HEK293 (cell line): ENCODE measurements at regions not wholly inside any gene's neighbourhood (a gene's known extent, or its start where the extent isn't known, plus 50 kb on each side); places are given as distances from the start of the nearest gene placed in this dataset.

ENCODE experiments used
- CTCF ChIA-PET: fragments of 350-600 bp; formaldehyde crosslinking; extraction: SDS; loops from one replicate; lab custom pipeline; 2021; ENCODE audit warnings: antibody characterized with exemption; lab: Yijun Ruan, JAX
- POLR2A ChIA-PET: fragments of 300-600 bp; formaldehyde crosslinking; extraction: SDS; loops from one replicate; lab custom pipeline; 2020; ENCODE audit warnings: antibody characterized with exemption, inconsistent platforms; lab: Yijun Ruan, JAX
- H3K27ac ChIP-seq: fragments of 200-500 bp; sonication (Bioruptor generic); 2 replicates; pipeline ENCODE4 v1.5.1; 2014; ENCODE audit warnings: low read depth, low read length, control low read depth, inconsistent platforms; ENCODE audit errors: extremely low read depth
- H3K36me3 ChIP-seq, 2 experiments: fragments of 200-500 bp in 1 of 2; sonication (Bioruptor generic) in 1 of 2; 1 replicate in 1 of 2; 2 replicates in 1 of 2; pipeline ENCODE4 v1.5.1; 2014 to 2017; ENCODE audit warnings: inconsistent platforms in 2 of 2, low read length in 2 of 2; ENCODE audit not compliant: control insufficient read depth in 2 of 2, insufficient read depth in 1 of 2
- H3K4me1 ChIP-seq: fragments of 200-500 bp; sonication (Bioruptor generic); 2 replicates; pipeline ENCODE4 v1.5.1; 2014; ENCODE audit warnings: mild to moderate bottlenecking, low read length, inconsistent platforms; ENCODE audit not compliant: control insufficient read depth, insufficient read depth
- H3K4me3 ChIP-seq: 2 replicates; pipeline ENCODE4 v1.5.1; 2011; ENCODE audit warnings: low read depth, mild to moderate bottlenecking, control low read depth, low read length, moderate library complexity
- H3K9me3 ChIP-seq: fragments of 200-500 bp; sonication (Bioruptor generic); 2 replicates; pipeline ENCODE4 v1.5.1; 2014; ENCODE audit warnings: low read depth, low read length, inconsistent platforms; ENCODE audit not compliant: control insufficient read depth, insufficient read depth
- BCL6B ChIP-seq: fragments of 450-650 bp; formaldehyde crosslinking; IDR thresholded peaks from 2 replicates; pipeline ENCODE4 v1.5.1; 2017; ENCODE audit warnings: missing biosample characterization, missing genetic modification characterization
- GLIS2 ChIP-seq: fragments of 450-650 bp; formaldehyde crosslinking; IDR thresholded peaks from 2 replicates; pipeline ENCODE4 v1.5.1; 2016; ENCODE audit warnings: missing biosample characterization, missing genetic modification characterization
- IKZF3 ChIP-seq: fragments of 450-650 bp; IDR thresholded peaks from 2 replicates; pipeline ENCODE4 v1.5.0; 2018; ENCODE audit warnings: missing biosample characterization, mild to moderate bottlenecking, missing genetic modification characterization, moderate library complexity
- KLF16 ChIP-seq: fragments of 450-650 bp; formaldehyde crosslinking; IDR thresholded peaks from 2 replicates; pipeline ENCODE4 v1.5.1; 2017; ENCODE audit warnings: missing biosample characterization, missing genetic modification characterization
- OSR2 ChIP-seq: fragments of 450-650 bp; formaldehyde crosslinking; IDR thresholded peaks from 2 replicates; pipeline ENCODE4 v1.5.1; 2016; ENCODE audit warnings: missing biosample characterization, missing genetic modification characterization
- ZFP3 ChIP-seq: fragments of 450-650 bp; formaldehyde crosslinking; IDR thresholded peaks from 2 replicates; pipeline ENCODE4 v1.5.1; 2016; ENCODE audit warnings: low read depth, missing biosample characterization, missing genetic modification characterization
- ZNF174 ChIP-seq: fragments of 450-650 bp; formaldehyde crosslinking; IDR thresholded peaks from 2 replicates; pipeline ENCODE4 v1.5.0; 2017; ENCODE audit warnings: missing biosample characterization, mild to moderate bottlenecking, missing genetic modification characterization
- ZNF302 ChIP-seq: fragments of 450-650 bp; formaldehyde crosslinking; IDR thresholded peaks from 2 replicates; pipeline ENCODE4 v1.5.1; 2016; ENCODE audit warnings: missing biosample characterization, missing genetic modification characterization, low read depth
- ZNF324 ChIP-seq: fragments of 450-650 bp; formaldehyde crosslinking; IDR thresholded peaks from 2 replicates; pipeline ENCODE4 v1.5.1; 2016; ENCODE audit warnings: missing biosample characterization, missing genetic modification characterization
- ZNF362 ChIP-seq: fragments of 450-650 bp; formaldehyde crosslinking; IDR thresholded peaks from 2 replicates; pipeline ENCODE4 v1.5.1; 2016; ENCODE audit warnings: missing biosample characterization, missing genetic modification characterization
- ZNF549 ChIP-seq: fragments of 450-650 bp; IDR thresholded peaks from 2 replicates; pipeline ENCODE4 v1.5.1; 2018; ENCODE audit warnings: missing biosample characterization, missing genetic modification characterization, mild to moderate bottlenecking, inconsistent platforms, moderate library complexity
- ZNF677 ChIP-seq: fragments of 450-650 bp; IDR thresholded peaks from 2 replicates; pipeline ENCODE4 v1.5.0; 2018; ENCODE audit warnings: missing biosample characterization, mild to moderate bottlenecking, missing genetic modification characterization, moderate library complexity
- ZNF76 ChIP-seq: fragments of 450-650 bp; formaldehyde crosslinking; IDR thresholded peaks from 2 replicates; pipeline ENCODE4; 2016; ENCODE audit warnings: low read depth, missing biosample characterization, missing genetic modification characterization, borderline replicate concordance
- ZNF768 ChIP-seq: fragments of 450-650 bp; formaldehyde crosslinking; IDR thresholded peaks from 2 replicates; pipeline ENCODE4 v1.5.1; 2018; ENCODE audit warnings: missing biosample characterization, mild to moderate bottlenecking, missing genetic modification characterization
- ZNF785 ChIP-seq: fragments of 450-650 bp; formaldehyde crosslinking; IDR thresholded peaks from 2 replicates; pipeline ENCODE4 v1.5.1; 2016; ENCODE audit warnings: missing biosample characterization, missing genetic modification characterization
- TF ChIP-seq, protein P1 (sequence below): fragments of 450-650 bp; formaldehyde crosslinking; IDR thresholded peaks from 2 replicates; pipeline ENCODE4 v1.5.1; 2016; ENCODE audit warnings: missing biosample characterization, missing genetic modification characterization
- TF ChIP-seq, protein P2 (sequence below): fragments of 450-650 bp; IDR thresholded peaks from 2 replicates; pipeline ENCODE4 v1.5.1; 2018; ENCODE audit warnings: missing biosample characterization, missing genetic modification characterization
- TF ChIP-seq, protein P3 (sequence below): fragments of 450-650 bp; formaldehyde crosslinking; IDR thresholded peaks from 2 replicates; pipeline ENCODE4 v1.5.1; 2016; ENCODE audit warnings: missing biosample characterization, missing genetic modification characterization

- CTCF ChIA-PET: no interaction called here
- POLR2A ChIA-PET: no interaction called here
- TF ChIP-seq ZFP3 (tag by site-specific recombination) (no peak), IKZF3 (tag by site-specific recombination) (no peak), ZNF174 (tag by site-specific recombination) (no peak), ZNF549 (tag by site-specific recombination) (no peak), ZNF76 (no peak), GLIS2 (tag by site-specific recombination) (no peak), ZNF324 (tag by site-specific recombination) (no peak), KLF16 (tag by site-specific recombination) (no peak), ZNF302 (no peak), ZNF768 (tag by site-specific recombination) (no peak)
- TF ChIP-seq, protein P1, sequence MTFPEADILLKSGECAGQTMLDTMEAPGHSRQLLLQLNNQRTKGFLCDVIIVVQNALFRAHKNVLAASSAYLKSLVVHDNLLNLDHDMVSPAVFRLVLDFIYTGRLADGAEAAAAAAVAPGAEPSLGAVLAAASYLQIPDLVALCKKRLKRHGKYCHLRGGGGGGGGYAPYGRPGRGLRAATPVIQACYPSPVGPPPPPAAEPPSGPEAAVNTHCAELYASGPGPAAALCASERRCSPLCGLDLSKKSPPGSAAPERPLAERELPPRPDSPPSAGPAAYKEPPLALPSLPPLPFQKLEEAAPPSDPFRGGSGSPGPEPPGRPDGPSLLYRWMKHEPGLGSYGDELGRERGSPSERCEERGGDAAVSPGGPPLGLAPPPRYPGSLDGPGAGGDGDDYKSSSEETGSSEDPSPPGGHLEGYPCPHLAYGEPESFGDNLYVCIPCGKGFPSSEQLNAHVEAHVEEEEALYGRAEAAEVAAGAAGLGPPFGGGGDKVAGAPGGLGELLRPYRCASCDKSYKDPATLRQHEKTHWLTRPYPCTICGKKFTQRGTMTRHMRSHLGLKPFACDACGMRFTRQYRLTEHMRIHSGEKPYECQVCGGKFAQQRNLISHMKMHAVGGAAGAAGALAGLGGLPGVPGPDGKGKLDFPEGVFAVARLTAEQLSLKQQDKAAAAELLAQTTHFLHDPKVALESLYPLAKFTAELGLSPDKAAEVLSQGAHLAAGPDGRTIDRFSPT (tag by site-specific recombination): no peak
Measured at GRCh38 chr20:19129306-19129705, 83.1 kb upstream of the SLC24A3 start.

GRCh38 chr20:19129976-19130612, 82.3 kb upstream of the SLC24A3 start:
- POLR2A ChIA-PET: no interaction called here
- Histone ChIP-seq H3K4me3 (no peak overlapping the region), H3K27ac (no peak overlapping the region), H3K9me3 (no peaks in the 10 kb centered on the region), H3K36me3 (no peaks in the 10 kb centered on the region), H3K4me1 (no peaks in the 10 kb centered on the region)
- CTCF ChIA-PET: no interaction called here
- TF ChIP-seq OSR2: no peak
- TF ChIP-seq, protein P2, sequence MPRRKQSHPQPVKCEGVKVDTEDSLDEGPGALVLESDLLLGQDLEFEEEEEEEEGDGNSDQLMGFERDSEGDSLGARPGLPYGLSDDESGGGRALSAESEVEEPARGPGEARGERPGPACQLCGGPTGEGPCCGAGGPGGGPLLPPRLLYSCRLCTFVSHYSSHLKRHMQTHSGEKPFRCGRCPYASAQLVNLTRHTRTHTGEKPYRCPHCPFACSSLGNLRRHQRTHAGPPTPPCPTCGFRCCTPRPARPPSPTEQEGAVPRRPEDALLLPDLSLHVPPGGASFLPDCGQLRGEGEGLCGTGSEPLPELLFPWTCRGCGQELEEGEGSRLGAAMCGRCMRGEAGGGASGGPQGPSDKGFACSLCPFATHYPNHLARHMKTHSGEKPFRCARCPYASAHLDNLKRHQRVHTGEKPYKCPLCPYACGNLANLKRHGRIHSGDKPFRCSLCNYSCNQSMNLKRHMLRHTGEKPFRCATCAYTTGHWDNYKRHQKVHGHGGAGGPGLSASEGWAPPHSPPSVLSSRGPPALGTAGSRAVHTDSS: no peak
- TF ChIP-seq ZNF362: no peak
- no peak for TF ChIP-seq BCL6B (tag by site-specific recombination)
- no peak for TF ChIP-seq ZNF677
- TF ChIP-seq, protein P3, sequence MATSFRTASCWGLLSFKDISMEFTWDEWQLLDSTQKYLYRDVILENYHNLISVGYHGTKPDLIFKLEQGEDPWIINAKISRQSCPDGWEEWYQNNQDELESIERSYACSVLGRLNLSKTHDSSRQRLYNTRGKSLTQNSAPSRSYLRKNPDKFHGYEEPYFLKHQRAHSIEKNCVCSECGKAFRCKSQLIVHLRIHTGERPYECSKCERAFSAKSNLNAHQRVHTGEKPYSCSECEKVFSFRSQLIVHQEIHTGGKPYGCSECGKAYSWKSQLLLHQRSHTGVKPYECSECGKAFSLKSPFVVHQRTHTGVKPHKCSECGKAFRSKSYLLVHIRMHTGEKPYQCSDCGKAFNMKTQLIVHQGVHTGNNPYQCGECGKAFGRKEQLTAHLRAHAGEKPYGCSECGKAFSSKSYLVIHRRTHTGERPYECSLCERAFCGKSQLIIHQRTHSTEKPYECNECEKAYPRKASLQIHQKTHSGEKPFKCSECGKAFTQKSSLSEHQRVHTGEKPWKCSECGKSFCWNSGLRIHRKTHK (tag by site-specific recombination): no peak
- TF ChIP-seq ZNF785 (tag by site-specific recombination): no peak

More at GRCh38 chr20:19129306-19129705, 83.1 kb upstream of the SLC24A3 start:
- Histone ChIP-seq H3K36me3 (no peaks in the 10 kb centered on the region), H3K9me3 (no peaks in the 10 kb centered on the region), H3K4me3 (no peak overlapping the region), H3K4me1 (no peaks in the 10 kb centered on the region), H3K27ac (no peak overlapping the region)
